PC-9 (cell line): ENCODE measurements at regions not wholly inside any gene's neighbourhood (a gene's known extent, or its start where the extent isn't known, plus 50 kb on each side); places are given as distances from the start of the nearest gene placed in this dataset.

ENCODE experiments used
- EZH2 ChIP-seq: fragments of 200-600 bp; sonication (generic); IDR thresholded peaks from 2 replicates; pipeline ENCODE4 v1.8.0; 2017; ENCODE audit warnings: antibody characterized with exemption, low read depth
- TF ChIP-seq, protein P1 (sequence below): fragments of 200-600 bp; sonication (generic); conservative IDR thresholded peaks from 2 replicates; pipeline ENCODE4 v1.6.1; 2017; ENCODE audit warnings: mixed run types, antibody characterized with exemption, mild to moderate bottlenecking, moderate library complexity

DNA sequence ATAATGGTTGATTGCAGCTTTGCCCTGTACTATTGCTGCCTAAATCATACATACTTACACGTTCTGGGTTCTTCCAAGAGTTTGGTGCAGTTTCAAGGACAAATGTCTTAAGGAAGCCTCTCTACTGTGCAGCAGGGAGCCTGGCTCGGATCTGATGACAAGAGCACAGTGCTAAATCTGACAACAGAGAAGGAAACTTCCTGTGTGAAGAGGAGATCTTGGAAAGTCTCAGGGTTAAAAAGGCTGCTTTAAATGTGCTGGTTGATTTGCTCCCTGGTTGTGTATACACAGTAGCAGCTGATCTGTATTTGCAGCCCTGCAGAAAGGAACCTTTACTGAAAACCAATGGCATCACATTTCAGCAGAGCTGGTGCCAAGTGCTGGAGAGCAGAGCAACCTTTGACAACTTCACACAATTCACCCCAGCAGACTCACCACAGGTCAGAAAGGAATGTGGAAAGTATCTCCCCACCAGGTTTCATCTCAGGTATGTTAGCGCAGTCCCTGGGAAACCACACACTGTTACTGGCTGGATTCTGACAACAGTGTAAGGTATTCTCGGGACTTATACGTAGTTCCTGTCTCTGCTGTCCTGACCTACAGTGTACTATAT is 355.0 kb upstream of the ESRRG start:
- TF ChIP-seq, protein P1, sequence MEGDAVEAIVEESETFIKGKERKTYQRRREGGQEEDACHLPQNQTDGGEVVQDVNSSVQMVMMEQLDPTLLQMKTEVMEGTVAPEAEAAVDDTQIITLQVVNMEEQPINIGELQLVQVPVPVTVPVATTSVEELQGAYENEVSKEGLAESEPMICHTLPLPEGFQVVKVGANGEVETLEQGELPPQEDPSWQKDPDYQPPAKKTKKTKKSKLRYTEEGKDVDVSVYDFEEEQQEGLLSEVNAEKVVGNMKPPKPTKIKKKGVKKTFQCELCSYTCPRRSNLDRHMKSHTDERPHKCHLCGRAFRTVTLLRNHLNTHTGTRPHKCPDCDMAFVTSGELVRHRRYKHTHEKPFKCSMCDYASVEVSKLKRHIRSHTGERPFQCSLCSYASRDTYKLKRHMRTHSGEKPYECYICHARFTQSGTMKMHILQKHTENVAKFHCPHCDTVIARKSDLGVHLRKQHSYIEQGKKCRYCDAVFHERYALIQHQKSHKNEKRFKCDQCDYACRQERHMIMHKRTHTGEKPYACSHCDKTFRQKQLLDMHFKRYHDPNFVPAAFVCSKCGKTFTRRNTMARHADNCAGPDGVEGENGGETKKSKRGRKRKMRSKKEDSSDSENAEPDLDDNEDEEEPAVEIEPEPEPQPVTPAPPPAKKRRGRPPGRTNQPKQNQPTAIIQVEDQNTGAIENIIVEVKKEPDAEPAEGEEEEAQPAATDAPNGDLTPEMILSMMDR = no peak
- TF ChIP-seq EZH2 = no peak
